Stimulated activated CD4-positive, alpha-beta T cell treated with anti-CD3 and anti-CD28 coated beads, Interleukin-12 subunit alpha, Interleukin-12 subunit beta, amount 100 ng/mL, for 24 hours (primary cell): ENCODE measurements at regions not wholly inside any gene's neighbourhood (a gene's known extent, or its start where the extent isn't known, plus 50 kb on each side); places are given as distances from the start of the nearest gene placed in this dataset.

Source experiments
- DNase-seq, 2 experiments: peaks; one replicate each; pipeline ENCODE4 v3.0.0-alpha.2; 2020; ENCODE audit warnings: low read depth in 2 of 2

- DNase-seq = no peak
These were observed 133.3 kb downstream of the MGAT5B start for GRCh38 chr17:77001487-77001886.

GRCh38 chr17:77002103-77003045 lies 134.2 kb downstream of the MGAT5B start:
- no peak for DNase-seq

DNA sequence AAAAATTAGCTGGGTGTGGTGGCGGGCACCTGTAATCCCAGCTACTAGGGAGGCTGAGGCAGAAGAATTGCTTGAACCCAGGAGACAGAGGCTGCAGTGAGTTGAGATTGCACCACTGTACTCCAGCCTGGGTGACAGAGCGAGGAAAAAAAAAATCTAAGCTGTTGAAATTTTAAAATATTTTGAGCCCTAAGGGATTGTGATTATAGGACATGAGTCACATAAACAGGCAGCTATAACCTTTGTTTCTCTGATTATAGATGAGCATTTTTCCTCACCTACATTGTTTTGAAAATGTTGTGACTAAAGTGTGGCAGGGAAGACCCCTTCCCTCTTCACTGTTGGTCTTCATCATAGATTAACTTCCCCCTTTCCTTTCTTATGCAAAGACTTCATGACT lies 135.5 kb downstream of the MGAT5B start:
- no peak for DNase-seq

DNA sequence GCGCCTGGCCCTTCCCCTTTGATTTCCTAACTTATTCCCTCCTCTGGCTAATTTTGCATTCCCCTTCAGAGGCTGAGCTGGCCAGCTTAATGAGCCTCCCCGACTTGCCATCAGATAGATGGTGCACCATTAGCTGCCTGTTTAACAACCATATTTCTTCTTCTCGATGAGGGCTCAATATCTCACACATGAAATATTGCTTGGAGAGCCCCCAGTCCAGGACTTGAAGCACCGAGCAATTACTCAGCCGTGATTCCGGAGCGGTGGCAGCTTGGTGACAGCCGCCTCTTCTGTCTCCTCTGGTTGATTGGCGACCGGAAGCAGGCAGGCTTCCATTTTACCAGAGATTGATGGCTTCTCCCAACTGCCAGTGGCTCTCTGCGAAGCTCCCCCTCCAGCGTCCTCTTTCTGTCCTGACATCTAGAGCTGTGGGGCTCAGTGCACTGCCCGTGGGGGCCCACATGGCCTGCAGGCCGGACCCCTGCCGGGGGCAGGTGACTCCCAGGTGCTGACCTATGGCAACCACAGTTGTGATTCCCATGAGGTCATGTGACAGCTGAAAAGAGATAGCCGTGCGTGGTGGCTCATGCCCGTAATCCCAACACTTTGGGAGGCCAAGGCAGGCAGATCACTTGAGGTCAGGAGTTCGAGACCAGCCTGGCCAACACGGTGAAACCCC lies 133.7 kb upstream of the SEC14L1 start:
- no peak for DNase-seq

DNA sequence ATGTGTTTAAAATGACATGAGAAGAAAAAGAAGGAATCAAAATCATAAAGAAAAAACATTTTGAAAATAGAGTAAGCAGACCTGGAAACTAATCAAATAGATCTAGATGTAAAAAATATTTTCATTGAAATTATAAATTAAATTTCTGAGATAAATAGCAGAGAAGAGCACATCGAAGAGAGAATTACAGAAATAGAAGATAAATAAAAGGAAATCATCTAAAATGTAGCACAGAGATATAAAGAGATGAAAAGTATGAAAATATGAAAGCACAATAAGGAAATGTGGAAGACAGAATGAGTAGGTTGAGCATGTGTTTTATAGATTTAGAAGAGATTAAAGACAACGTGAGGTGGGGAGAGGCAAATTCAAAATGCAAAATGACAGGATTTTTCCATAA lies 130.9 kb upstream of the SEC14L1 start:
- no peak for DNase-seq

- DNase-seq = no peak
These were observed 130.1 kb upstream of the SEC14L1 start for GRCh38 chr17:77010667-77011066.

GRCh38 chr17:77011173-77012011 lies 129.4 kb upstream of the SEC14L1 start:
- DNase-seq = peak in 1 of 2 experiments; percentile 45

DNA sequence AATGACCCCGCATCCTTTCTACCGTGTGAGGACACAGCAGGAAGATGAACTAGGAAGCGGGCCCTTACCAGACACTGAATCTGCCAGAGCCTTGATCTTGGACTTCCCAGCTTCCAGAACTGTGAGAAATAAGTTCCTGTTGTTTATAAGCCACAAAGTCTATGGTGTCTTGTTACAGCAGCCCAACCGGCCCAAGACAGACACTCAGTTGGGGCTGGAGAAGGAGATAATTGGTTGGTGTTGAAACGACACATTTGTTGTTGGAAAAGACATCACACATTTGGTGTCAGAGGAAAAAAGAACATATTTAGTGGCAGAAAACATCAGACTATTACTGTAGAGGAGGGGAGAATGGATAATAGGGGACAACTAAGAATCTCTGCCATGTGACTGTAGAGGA lies 122.3 kb upstream of the SEC14L1 start:
- no peak for DNase-seq

GRCh38 chr17:77019893-77020379 lies 120.8 kb upstream of the SEC14L1 start:
- no peak for DNase-seq

DNA sequence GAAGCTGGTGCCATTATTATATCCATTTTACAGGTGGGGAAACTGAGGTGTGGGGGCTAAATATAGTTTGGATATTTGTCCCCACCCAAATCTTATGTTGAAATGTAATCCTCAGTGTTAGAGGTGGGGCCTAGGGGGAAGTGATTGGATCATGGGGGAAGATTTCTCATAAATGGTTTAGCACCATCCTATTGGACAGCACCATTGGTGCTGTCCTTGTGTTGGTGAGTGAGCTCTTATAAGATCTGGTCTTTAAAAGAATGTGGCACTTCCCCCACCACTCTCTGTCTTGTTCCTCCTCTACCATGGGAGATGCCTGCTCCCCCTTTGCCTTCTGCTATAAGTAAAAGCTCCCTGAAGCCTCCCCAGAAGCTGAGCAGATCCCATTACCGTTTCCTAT lies 119.8 kb upstream of the SEC14L1 start:
- no peak for DNase-seq

DNA sequence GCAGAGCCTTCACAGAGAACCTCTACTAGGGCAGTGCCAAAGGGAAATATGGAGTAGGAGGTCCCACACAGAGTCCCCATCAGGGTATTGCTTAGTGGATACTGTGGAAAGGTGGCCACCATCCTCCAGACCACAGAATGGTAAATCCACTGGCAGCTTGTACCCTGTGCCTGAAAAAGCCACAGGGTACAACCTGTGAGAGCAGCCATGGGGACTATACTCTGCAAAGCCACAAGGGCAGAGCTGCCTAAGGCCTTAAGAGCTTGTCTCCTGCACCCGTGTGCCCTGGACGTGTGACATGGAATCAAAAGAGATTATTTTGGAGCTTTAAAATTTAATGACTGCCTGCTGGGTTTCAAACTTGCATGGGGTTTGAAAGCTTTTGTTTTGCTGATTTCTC lies 118.0 kb upstream of the SEC14L1 start:
- DNase-seq = no peak

DNA sequence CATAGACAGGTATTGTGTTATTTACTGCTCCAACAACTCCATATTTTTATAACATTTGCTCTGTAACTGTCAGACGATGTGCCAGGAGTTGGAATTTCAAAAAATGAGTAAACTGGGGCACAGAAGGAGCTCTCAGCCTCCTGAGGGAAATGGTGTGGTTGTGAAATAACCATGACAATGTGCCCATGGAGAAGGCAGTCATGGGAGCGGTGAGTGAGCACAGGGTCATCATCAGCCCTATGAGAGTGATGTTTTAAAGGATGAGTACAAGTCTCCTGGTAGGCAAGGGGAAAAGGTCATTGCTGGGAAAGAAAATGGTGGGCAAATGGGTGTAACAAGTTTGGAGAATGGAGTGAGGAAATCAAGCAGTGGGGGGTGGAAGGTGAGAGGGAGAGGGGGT lies 115.0 kb upstream of the SEC14L1 start:
- DNase-seq = no peak

- DNase-seq = no peak
These were observed 113.4 kb upstream of the SEC14L1 start for GRCh38 chr17:77027271-77027889.

DNA sequence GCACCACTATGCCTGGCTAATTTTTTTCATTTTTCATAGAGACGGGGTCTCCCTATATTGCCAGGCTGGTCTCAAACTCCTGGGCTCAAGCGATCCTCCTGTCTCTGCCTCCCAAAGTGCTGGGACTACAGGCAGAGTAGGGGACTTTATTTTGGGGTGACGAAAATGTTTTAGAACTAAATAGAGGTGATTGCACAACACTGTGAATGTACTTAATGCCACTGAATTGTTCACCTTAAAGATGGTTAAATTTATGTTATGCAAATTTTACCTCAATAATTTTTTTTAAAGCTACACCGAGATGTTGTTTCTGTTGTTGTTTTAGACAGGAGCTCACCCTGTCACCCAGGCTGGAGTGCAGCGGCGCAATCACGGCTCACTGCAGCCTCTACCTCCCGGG lies 111.9 kb upstream of the SEC14L1 start:
- no peak for DNase-seq

- no peak for DNase-seq
These were observed 107.8 kb upstream of the SEC14L1 start for GRCh38 chr17:77032929-77033328.

GRCh38 chr17:77033892-77034404 lies 106.8 kb upstream of the SEC14L1 start:
- no peak for DNase-seq

GRCh38 chr17:77034677-77035424 lies 105.9 kb upstream of the SEC14L1 start:
- DNase-seq = no peak

GRCh38 chr17:77035526-77035925 lies 105.2 kb upstream of the SEC14L1 start:
- no peak for DNase-seq

GRCh38 chr17:77036136-77036840 lies 104.5 kb upstream of the SEC14L1 start:
- DNase-seq = no peak

GRCh38 chr17:77036841-77037381 lies 103.9 kb upstream of the SEC14L1 start:
- DNase-seq = no peak
